CD4-positive, alpha-beta T cell (primary cell): ENCODE measurements at regions not wholly inside any gene's neighbourhood (a gene's known extent, or its start where the extent isn't known, plus 50 kb on each side); places are given as distances from the start of the nearest gene placed in this dataset.

ENCODE experiments used
- ATAC-seq: fragments of 200-7000 bp; cut with Tn5 transposase; one replicate; pipeline ENCODE4 v1.10.0; 2022; ENCODE audit warnings: mild to moderate bottlenecking; ENCODE audit not compliant: poor library complexity
- CTCF ChIA-PET: fragments of 350-600 bp; sonication (Branson Sonifier 250); formaldehyde crosslinking; loops from one replicate; lab custom pipeline; 2021; ENCODE audit warnings: antibody characterized with exemption, inconsistent platforms; lab: Charles Lee
- POLR2A ChIA-PET: fragments of 350-600 bp; sonication (Branson Sonifier 250); formaldehyde crosslinking; loops from one replicate; lab custom pipeline; 2021; ENCODE audit warnings: antibody characterized with exemption, inconsistent platforms; lab: Charles Lee
- DNase-seq, 14 experiments: peaks; one replicate each; pipeline ENCODE4 v3.0.0-alpha.2; 2013 to 2020; ENCODE audit warnings: mixed read lengths in 2 of 14
- H3K27ac ChIP-seq, 2 donors: one replicate each; pipeline versions ENCODE4 v1.5.1 to v1.7.0; 2013; ENCODE audit warnings: low read length in 2 of 2, low read depth in 1 of 2, mild to moderate bottlenecking in 1 of 2
- H3K27me3 ChIP-seq, 2 experiments: 1 replicate in 1 of 2; 2 replicates in 1 of 2; pipeline versions ENCODE4 v1.6.1 to v1.7.0; 2013; ENCODE audit warnings: low read length in 2 of 2, control low read depth in 1 of 2, mild to moderate bottlenecking in 1 of 2, moderate library complexity in 1 of 2; ENCODE audit not compliant: insufficient read depth in 2 of 2, control insufficient read depth in 1 of 2
- H3K36me3 ChIP-seq: one replicate; pipeline ENCODE4 v1.6.1; 2013; ENCODE audit warnings: low read length, control low read depth; ENCODE audit not compliant: insufficient read depth
- H3K4me1 ChIP-seq: one replicate; pipeline ENCODE4 v1.6.1; 2013; ENCODE audit warnings: low read length, control low read depth; ENCODE audit not compliant: insufficient read depth
- H3K4me3 ChIP-seq: one replicate; pipeline ENCODE4 v1.5.1; 2013; ENCODE audit warnings: mild to moderate bottlenecking, low read length, moderate library complexity
- H3K9me3 ChIP-seq, 2 experiments: 1 replicate in 1 of 2; 2 replicates in 1 of 2; pipeline versions ENCODE4 v1.6.1 to v1.7.0; 2013; ENCODE audit warnings: low read length in 2 of 2, mild to moderate bottlenecking in 2 of 2, control low read depth in 1 of 2, moderate library complexity in 1 of 2; ENCODE audit not compliant: control insufficient read depth in 1 of 2, insufficient read depth in 1 of 2
- H3K27ac Mint-ChIP-seq: one replicate; pipeline ENCODE4 v1.8.0; 2020; ENCODE audit warnings: mixed read lengths
- H3K27me3 Mint-ChIP-seq: one replicate; pipeline ENCODE4 v1.8.0; 2021; ENCODE audit warnings: mixed read lengths
- H3K36me3 Mint-ChIP-seq: one replicate; pipeline ENCODE4 v1.8.0; 2021; ENCODE audit warnings: low read depth, mixed read lengths
- H3K4me1 Mint-ChIP-seq: one replicate; pipeline ENCODE4 v1.8.0; 2021; ENCODE audit warnings: low read depth, mixed read lengths
- H3K4me3 Mint-ChIP-seq: one replicate; pipeline ENCODE4 v1.8.0; 2020; ENCODE audit warnings: mild to moderate bottlenecking, mixed read lengths
- H3K9me3 Mint-ChIP-seq: one replicate; pipeline ENCODE4 v1.8.0; 2020; ENCODE audit warnings: mixed read lengths
- intact Hi-C, 2 experiments: fragments of 100-400 bp; cut with DNase I in 1 of 2; cut with micrococcal nuclease in 1 of 2; formaldehyde crosslinking; loops; one replicate each; pipeline versions ENCODE4 v1.15.1 to v1.9.0; 2023 to 2025; cut with DNase I, micrococcal nuclease
- TF ChIP-seq, protein P1 (sequence below): fragments of 200-600 bp; IDR thresholded peaks from one replicate; pipeline ENCODE4 v1.8.0; 2022; ENCODE audit warnings: antibody characterized with exemption, mild to moderate bottlenecking

DNA sequence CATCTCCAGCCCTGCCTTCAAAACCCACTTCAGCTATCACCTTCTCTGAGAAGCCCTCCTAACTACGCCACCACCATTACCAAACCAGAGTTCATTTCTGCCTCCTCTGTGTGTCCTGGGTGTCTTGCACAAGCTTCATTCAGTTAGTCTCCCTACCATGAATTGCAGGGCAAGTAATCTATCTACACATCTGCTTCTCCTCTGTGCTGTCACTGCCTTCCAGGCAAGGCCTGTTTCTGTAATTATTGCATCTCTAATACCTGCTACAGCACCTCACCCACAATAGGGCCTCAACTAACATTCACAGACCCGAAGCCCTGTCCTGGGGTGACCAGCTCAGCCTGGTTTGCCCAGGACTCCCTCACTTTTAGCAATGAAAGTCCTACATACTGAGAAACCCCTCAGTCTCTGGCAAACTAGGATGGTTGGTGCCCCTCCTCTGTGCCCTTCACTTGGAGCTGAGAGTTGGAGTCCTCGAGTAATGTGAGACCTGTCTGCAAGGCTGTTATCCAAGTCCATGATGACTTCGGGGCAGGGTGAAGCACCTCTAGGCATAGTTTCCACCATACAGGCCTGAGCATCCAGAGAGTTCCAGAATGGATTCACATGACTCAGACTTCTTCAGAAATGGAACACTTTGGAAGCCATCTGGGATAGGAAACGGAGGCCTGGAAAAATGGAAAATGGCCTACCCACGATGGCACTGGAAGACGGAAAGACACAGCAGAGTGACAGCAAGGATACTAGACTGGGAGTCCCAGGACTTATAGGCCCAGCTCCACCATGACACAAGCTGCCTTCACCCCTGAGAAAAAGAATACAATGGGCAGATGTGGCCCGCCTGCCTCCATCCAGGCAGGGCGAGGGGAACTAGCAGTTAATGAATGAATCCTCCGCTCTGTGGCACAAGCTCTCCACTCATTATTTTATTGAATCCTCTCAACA, 269.3 kb downstream of the BUD13 start:
- Histone ChIP-seq H3K36me3 (no peaks in the 10 kb centered on the region), H3K27ac (no peak overlapping the region), H3K4me1 (no peaks in the 10 kb centered on the region), H3K27me3 (peaks cover 33% of the 10 kb centered on the region in 2 experiments), H3K4me3 (no peak overlapping the region), H3K9me3 (peaks cover 0 to 16% of the 10 kb centered on the region in 2 experiments)
- DNase-seq: no peak
- H3K36me3 Mint-ChIP-seq: no peaks in the 10 kb centered on the region
- TF ChIP-seq, protein P1, sequence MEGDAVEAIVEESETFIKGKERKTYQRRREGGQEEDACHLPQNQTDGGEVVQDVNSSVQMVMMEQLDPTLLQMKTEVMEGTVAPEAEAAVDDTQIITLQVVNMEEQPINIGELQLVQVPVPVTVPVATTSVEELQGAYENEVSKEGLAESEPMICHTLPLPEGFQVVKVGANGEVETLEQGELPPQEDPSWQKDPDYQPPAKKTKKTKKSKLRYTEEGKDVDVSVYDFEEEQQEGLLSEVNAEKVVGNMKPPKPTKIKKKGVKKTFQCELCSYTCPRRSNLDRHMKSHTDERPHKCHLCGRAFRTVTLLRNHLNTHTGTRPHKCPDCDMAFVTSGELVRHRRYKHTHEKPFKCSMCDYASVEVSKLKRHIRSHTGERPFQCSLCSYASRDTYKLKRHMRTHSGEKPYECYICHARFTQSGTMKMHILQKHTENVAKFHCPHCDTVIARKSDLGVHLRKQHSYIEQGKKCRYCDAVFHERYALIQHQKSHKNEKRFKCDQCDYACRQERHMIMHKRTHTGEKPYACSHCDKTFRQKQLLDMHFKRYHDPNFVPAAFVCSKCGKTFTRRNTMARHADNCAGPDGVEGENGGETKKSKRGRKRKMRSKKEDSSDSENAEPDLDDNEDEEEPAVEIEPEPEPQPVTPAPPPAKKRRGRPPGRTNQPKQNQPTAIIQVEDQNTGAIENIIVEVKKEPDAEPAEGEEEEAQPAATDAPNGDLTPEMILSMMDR: no peak
- H3K4me1 Mint-ChIP-seq: no peaks in the 10 kb centered on the region
- intact Hi-C loops: no loop called here
- no peak for ATAC-seq
- ChIA-PET CTCF (no interaction called here), POLR2A (no interaction called here)
- no peak overlapping the region for H3K4me3 Mint-ChIP-seq
- H3K27ac Mint-ChIP-seq: no peak overlapping the region
- peaks cover 76% of the 10 kb centered on the region for H3K27me3 Mint-ChIP-seq
- no peaks in the 10 kb centered on the region for H3K9me3 Mint-ChIP-seq

DNA sequence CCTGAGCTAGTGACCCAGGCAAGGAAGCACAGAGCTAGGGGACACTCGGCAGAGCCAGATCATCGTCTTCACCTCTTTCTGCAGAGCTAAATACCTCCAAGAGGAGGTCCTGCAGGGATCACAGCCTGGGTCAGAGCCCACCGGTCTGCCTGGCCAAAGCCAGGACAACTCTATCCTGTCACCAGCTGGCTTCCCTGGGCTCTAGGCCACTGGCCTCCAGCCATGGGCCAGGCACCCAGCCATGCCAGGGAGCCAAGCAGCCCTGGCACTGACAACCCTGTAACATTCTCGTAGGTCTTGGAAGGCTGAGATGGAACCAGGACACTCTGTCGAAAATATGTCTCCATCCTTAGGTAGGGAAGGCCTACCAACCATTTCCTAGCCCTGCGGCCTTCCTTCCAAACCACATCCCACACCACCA, 270.1 kb downstream of the BUD13 start:
- Mint-ChIP-seq H3K4me1 (no peaks in the 10 kb centered on the region), H3K9me3 (no peaks in the 10 kb centered on the region), H3K27me3 (peaks cover 79% of the 10 kb centered on the region), H3K4me3 (no peak overlapping the region), H3K36me3 (no peaks in the 10 kb centered on the region), H3K27ac (no peak overlapping the region)
- peaks cover 35% of the 10 kb centered on the region in 2 experiments for H3K27me3 ChIP-seq
- DNase-seq (no peak), ATAC-seq (no peak)
- no peaks in the 10 kb centered on the region for H3K4me1 ChIP-seq
- no peaks in the 10 kb centered on the region for H3K36me3 ChIP-seq
- no peak overlapping the region for H3K27ac ChIP-seq
- peaks cover 0 to 16% of the 10 kb centered on the region in 2 experiments for H3K9me3 ChIP-seq
- CTCF ChIA-PET: no interaction called here
- TF ChIP-seq, protein P1: no peak
- intact Hi-C loops: no loop called here
- H3K4me3 ChIP-seq: no peak overlapping the region
- POLR2A ChIA-PET: no interaction called here

DNA sequence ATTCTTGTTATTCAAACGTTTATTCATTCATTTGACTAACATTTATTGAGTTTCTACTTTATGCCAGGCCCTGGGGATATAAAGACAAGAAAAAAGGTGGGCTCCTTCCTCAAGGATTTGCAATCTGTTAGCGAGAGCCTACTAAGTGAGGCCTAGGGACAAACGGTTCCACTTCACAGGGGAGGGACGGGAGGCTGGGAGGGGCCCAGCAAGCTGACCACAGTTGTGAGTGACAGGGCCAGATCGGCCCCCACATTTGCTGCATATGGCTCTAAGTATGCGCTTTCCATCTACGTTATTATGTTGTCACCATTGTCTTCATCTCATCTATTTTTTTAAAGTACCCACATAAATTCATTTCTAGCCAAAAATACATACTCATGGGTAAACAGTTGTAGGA, 271.1 kb downstream of the BUD13 start:
- Histone ChIP-seq H3K27ac (no peak overlapping the region), H3K9me3 (peaks cover 0 to 16% of the 10 kb centered on the region in 2 experiments), H3K36me3 (no peaks in the 10 kb centered on the region), H3K4me1 (no peaks in the 10 kb centered on the region), H3K4me3 (no peak overlapping the region), H3K27me3 (peaks cover 35% of the 10 kb centered on the region in 2 experiments)
- no peaks in the 10 kb centered on the region for H3K4me1 Mint-ChIP-seq
- no peak for ATAC-seq
- DNase-seq: no peak
- H3K9me3 Mint-ChIP-seq: no peaks in the 10 kb centered on the region
- CTCF ChIA-PET: no interaction called here
- POLR2A ChIA-PET: no interaction called here
- H3K36me3 Mint-ChIP-seq: no peaks in the 10 kb centered on the region
- H3K27ac Mint-ChIP-seq: no peak overlapping the region
- TF ChIP-seq, protein P1: no peak
- peaks cover 73% of the 10 kb centered on the region for H3K27me3 Mint-ChIP-seq
- intact Hi-C loops: no loop called here
- H3K4me3 Mint-ChIP-seq: no peak overlapping the region
